VCaP (cell line): ENCODE measurements at regions not wholly inside any gene's neighbourhood (a gene's known extent, or its start where the extent isn't known, plus 50 kb on each side); places are given as distances from the start of the nearest gene placed in this dataset.

Experiments
- H3K27ac ChIP-seq: fragments of 450-650 bp; 2 replicates; pipeline ENCODE4 v1.5.1; 2017
- TF ChIP-seq, protein P1 (sequence below): fragments of 450-650 bp; conservative IDR thresholded peaks from 2 replicates; pipeline ENCODE4 v1.5.1; 2017; ENCODE audit warnings: mild to moderate bottlenecking, moderate library complexity

DNA sequence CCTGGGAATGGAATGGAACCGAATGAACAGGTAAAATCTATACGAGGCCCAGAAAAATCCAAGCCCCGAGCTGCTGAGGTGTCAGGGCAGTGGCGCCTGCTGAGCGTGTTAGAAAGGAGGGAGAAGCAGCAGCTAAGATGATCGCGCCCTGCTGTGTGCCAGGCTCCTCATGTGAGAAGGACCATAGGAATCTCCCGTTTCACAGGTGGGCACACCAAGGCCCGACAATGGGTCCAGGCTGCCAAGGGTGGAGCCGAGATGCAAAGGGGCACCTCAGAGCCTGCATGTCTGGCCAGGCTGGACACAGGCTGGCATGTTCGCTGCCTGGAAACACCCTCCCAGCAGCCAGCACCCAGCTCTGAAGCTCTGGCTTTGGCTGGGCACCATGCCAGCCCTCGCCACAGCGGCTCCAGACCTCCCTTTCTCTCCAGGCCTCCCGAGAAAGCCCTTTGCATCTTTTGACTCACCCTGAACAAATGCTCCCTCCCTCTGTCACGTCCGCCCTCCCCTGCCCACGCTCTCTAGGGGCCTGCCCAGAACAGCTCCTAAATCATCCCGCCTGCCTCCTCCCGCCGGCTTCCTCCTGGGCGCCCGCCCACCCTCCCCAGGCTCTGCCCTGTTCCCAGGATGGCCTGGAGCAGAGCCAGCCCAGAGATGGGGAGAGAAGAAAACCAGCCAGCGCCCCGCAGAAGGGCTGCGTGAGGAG lies 217.8 kb upstream of the GSE1 start:
- TF ChIP-seq, protein P1, sequence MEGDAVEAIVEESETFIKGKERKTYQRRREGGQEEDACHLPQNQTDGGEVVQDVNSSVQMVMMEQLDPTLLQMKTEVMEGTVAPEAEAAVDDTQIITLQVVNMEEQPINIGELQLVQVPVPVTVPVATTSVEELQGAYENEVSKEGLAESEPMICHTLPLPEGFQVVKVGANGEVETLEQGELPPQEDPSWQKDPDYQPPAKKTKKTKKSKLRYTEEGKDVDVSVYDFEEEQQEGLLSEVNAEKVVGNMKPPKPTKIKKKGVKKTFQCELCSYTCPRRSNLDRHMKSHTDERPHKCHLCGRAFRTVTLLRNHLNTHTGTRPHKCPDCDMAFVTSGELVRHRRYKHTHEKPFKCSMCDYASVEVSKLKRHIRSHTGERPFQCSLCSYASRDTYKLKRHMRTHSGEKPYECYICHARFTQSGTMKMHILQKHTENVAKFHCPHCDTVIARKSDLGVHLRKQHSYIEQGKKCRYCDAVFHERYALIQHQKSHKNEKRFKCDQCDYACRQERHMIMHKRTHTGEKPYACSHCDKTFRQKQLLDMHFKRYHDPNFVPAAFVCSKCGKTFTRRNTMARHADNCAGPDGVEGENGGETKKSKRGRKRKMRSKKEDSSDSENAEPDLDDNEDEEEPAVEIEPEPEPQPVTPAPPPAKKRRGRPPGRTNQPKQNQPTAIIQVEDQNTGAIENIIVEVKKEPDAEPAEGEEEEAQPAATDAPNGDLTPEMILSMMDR: no peak
- no peak overlapping the region for H3K27ac ChIP-seq

DNA sequence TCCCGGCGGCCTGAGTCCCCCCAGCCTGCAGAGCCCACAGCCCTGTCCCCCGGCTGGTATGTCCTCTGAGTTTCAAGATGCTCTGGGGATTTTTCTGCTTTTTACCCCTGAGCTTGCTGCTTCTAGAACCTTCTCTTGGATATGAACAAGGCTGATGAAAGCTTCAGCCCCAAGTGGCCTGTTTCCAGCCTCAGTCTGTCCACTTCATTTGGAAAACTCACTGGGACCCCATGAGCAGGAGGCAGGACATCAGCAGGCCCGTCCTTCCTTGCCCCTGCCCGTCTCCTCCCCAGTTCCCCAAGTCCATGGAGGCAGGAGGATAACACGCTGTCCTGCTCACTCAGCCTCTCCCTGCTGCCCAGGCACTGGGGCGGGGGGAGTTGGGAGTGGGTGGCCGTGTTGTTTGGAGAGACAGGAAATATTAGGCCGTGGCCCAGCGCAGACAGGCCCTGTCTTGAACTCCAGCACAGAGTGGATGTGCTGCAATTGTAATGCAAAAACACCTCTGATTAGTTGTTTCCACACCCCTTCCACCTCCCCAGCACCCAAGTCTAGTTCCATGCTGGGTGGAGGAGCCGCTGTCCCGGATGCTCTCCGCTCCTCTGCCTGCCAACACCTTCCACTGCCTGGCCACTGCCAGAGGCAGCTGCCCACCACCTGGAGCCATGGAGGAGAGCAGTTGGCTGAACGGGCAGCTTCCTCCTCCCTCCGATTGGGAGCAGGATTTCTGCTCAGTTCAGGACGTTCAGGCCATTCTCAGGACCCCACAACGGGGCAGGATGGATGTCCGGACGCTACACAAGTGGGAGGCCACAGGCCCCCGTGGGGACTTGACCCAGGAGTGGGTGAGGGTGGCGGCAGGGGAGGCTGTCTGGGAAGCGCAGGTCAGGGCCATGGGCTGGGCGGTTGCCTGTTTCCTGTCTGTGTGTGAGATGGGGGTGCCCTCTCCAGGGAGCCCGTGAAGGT lies 216.9 kb upstream of the GSE1 start:
- no peak overlapping the region for H3K27ac ChIP-seq

DNA sequence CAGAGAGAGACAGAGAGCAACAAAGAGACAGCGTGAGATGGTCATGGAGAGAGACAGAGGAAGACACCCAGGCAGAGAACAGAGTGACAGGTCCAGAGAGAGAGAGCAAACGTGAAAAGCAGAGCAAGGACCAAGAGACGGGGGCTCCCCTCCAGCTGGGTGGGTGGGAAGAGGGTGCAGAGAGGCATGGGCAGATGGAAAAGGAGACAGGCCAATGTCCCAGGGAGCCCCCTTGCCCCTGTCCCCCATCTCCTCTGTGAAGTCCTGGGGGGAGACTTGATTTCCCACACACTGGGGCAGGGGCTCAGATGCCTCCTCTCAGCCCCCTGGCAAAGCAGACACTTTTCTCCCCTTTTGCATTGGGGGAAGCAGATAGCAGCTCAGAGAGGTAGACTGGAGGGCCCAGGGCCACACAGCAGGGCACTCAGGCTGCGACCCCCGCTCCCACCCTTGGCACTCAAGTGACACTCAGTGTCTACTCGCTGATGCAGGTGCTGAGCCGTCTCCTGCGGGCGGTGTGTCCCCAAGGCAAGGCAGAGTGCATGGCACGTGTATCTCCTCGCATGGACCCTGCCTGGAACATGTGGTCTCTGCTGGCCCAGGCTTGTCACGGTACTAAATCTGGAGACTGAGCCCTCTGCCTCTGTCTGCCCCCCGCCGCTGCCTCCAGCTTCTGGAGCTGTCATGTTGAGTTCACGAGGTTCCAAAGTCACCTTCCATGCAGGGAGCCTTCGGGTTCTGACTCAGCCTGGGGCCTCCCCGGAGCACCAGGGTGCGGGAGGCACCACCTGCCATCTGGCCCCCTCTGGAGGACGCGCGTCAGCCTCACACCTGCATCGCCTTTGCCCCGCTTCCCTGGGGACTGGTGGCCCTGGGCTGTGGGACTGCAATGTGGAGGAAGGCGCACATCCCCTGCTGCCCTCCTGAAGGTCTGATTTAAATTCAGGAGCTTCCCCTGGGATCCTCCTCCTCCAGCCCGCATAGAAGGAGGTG lies 215.9 kb upstream of the GSE1 start:
- TF ChIP-seq, protein P1: no peak
- no peak overlapping the region for H3K27ac ChIP-seq

More for the DNA sequence above, 216.9 kb upstream of the GSE1 start:
- TF ChIP-seq, protein P1: no peak

DNA sequence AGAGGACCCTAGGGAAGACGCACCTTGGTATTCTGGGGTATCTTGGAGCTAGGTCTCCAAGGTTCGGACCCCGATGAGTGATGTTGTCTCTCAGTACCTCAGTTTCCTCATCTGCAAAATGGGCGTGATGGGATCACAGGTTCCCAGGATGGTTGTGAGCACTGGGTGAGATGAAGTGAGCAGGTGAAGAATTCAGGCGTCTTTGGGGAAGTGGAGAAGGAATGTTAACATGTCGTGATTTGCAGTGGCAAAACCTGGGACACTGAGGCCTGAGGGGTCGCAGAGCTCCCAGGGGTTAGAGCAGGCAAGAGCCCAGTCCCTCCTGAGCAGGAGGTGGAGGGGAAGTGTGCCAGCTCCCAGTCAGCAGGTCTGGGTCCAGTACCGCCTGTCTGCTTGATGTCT lies 215.1 kb upstream of the GSE1 start:
- TF ChIP-seq, protein P1: no peak
- no peak overlapping the region for H3K27ac ChIP-seq

DNA sequence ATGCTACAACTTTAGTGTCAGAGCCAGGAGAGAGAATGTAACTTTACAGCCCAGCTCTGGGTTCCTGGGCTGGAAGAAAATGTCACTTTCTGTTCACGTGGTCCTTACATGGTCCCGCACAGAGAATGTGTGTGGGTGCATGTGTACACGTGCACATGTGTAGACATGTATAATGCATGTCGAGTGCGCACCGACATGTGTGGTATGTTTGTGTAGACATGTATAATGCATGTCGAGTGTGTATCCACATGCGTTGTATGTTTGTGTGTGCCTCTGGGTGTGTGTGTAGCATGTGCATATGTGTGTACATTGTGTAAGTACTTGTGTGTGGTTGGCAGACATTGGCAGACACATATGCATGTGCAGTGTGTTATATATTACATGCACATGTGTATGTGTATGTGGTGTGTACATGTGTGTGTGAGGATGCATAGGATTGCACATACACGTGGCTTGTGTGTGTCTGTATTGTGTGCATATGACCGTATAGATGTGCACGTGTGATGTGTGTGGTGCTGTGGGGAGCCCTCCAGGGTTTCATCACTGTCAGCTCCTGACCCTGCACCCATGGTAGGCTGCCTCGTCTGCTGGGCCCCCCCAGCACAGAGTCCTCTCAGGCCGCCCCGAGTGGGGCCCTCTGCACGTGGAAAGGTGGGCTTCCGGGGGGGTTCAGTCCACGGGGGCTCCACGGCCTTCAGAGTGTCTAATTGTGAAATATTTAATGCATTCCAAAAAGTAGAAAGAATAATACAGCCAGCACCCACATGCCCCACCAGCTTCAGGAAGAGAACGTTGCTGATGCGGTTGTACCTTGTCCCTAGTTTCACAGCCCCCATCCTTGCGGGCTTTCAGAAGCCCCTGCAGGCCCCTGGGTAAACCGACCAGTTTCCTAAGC lies 214.2 kb upstream of the GSE1 start:
- TF ChIP-seq, protein P1: no peak

DNA sequence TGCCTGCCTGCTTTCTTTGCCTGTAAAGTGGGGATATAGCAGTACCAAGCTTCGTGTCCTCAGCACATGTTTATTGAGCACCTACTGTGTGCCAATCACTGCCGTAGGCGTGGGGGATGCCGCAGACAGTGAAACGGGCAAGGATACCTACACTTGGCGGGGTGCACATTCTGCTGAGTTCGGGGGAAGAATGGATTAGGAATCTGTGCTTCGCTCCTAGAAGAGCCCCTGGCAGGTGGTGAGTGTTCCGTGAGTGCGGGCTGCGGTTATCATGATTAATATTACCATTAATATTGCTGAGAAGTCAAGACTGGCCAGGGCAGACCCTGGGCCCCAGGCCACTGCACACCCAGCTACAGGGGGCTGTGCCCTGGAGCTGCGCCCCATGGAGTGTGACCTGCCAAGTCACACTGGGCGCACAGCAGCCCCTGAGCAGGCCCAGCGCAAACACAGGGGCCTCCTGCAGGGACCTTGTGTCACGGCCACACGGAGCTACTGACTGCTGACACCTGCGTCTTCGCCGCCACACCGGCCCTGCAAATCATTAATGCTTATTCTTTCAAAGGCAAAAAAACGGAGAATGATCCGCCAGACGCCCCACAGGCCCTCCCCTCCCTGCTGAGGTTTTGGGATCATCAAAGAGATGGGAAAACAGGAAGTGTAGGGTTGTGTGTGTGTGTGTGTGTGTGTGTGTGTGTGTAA lies 213.4 kb upstream of the GSE1 start:
- H3K27ac ChIP-seq: no peak overlapping the region
- TF ChIP-seq, protein P1: no peak

More for the DNA sequence above, 214.2 kb upstream of the GSE1 start:
- H3K27ac ChIP-seq: no peak overlapping the region
